Choroid plexus epithelial cell (primary cell): ENCODE measurements at regions not wholly inside any gene's neighbourhood (a gene's known extent, or its start where the extent isn't known, plus 50 kb on each side); places are given as distances from the start of the nearest gene placed in this dataset.

Experiments used
- DNase-seq: peaks from one replicate; pipeline ENCODE4 v3.0.0-alpha.2; 2010; ENCODE audit warnings: low read depth
- H3K4me3 ChIP-seq: 2 replicates; pipeline ENCODE4 v1.5.1; 2011; ENCODE audit warnings: low read depth, mild to moderate bottlenecking, control low read depth, low read length, moderate library complexity
- TF ChIP-seq, protein P1 (sequence below): conservative IDR thresholded peaks from 2 replicates; pipeline ENCODE4 v1.5.1; 2011; ENCODE audit warnings: low read depth, mild to moderate bottlenecking, control low read depth, inconsistent platforms, low read length, moderate library complexity

DNA sequence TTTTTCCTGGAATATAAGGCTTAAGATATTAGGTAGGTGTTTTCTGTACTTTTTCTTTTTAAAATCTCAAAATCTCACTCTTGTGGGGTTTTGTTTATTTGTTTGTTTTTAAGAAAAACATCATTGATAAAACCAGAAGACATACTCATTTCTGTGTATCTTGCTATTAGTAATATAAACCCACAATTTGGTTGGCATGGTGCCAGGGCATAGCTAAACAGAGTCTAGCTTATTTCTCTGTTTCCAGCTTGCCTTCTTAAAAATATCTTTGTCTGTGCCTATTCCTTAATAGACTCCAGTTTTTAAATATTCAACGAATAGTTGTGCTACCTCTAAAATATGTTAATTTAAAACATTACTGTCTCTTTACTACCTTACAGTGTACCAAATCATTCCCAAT lies 1121.9 kb upstream of the PCDH20 start:
- TF ChIP-seq, protein P1, sequence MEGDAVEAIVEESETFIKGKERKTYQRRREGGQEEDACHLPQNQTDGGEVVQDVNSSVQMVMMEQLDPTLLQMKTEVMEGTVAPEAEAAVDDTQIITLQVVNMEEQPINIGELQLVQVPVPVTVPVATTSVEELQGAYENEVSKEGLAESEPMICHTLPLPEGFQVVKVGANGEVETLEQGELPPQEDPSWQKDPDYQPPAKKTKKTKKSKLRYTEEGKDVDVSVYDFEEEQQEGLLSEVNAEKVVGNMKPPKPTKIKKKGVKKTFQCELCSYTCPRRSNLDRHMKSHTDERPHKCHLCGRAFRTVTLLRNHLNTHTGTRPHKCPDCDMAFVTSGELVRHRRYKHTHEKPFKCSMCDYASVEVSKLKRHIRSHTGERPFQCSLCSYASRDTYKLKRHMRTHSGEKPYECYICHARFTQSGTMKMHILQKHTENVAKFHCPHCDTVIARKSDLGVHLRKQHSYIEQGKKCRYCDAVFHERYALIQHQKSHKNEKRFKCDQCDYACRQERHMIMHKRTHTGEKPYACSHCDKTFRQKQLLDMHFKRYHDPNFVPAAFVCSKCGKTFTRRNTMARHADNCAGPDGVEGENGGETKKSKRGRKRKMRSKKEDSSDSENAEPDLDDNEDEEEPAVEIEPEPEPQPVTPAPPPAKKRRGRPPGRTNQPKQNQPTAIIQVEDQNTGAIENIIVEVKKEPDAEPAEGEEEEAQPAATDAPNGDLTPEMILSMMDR: no peak
- no peak overlapping the region for H3K4me3 ChIP-seq
- DNase-seq: peak; percentile 8

DNA sequence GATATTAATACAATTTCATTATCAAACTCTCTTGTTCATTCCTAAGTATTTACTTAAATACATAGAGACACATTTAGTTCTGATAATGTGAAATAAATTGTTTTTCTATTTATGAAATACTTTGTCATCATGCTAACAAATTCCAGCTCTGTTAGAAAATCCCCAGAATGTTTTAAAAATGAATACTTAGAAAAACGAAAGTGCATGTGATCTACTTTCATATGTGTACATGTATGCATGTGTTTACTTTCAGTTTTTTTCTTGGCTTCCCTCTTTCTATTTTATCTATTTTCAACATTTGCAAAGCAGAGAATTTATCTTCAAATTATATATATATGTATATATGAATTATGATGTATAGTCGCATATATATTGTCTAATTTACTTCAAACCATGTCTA lies 1110.0 kb upstream of the PCDH20 start:
- no peak for DNase-seq
- H3K4me3 ChIP-seq: no peak overlapping the region
- TF ChIP-seq, protein P1: no peak

DNA sequence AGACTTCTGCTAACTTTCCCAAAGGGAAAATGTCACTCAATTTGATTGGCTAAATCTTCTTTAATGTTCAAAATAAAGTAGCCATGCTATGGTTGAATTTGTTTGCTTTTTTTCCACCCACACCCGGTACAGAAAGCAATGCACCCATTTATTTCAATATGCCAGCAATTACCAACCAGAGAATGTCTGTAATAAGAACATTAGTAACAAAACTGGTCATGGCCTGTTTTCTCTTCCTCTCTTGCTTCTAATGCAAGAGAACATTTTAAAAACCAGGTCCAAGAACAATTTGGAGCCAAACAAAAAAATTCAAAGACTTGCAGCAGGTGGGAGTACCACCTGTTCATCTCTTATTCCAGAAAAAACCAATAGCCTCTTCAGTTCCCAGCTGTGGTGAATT lies 1108.8 kb upstream of the PCDH20 start:
- DNase-seq: no peak
- no peak overlapping the region for H3K4me3 ChIP-seq

DNA sequence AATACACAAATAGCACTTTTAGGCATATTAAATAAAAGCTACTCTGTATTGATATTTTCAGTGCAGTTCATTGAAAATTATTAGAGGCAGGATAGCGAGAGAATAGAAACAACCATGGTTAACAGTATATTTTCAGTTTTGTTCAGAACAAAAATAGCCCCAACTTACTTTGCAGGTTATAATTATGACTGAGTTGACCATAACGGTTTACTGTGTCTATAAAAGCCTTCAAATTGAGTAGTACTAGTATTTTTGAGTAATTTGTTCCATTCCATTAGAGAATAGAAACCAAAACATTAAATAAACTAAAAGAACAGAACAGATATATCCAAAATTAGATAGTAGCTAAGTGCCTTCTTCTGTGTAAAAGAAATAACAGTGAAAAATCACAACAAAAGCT lies 1108.4 kb upstream of the PCDH20 start:
- no peak for DNase-seq

More for the DNA sequence above, 1108.8 kb upstream of the PCDH20 start:
- TF ChIP-seq, protein P1: no peak

DNA sequence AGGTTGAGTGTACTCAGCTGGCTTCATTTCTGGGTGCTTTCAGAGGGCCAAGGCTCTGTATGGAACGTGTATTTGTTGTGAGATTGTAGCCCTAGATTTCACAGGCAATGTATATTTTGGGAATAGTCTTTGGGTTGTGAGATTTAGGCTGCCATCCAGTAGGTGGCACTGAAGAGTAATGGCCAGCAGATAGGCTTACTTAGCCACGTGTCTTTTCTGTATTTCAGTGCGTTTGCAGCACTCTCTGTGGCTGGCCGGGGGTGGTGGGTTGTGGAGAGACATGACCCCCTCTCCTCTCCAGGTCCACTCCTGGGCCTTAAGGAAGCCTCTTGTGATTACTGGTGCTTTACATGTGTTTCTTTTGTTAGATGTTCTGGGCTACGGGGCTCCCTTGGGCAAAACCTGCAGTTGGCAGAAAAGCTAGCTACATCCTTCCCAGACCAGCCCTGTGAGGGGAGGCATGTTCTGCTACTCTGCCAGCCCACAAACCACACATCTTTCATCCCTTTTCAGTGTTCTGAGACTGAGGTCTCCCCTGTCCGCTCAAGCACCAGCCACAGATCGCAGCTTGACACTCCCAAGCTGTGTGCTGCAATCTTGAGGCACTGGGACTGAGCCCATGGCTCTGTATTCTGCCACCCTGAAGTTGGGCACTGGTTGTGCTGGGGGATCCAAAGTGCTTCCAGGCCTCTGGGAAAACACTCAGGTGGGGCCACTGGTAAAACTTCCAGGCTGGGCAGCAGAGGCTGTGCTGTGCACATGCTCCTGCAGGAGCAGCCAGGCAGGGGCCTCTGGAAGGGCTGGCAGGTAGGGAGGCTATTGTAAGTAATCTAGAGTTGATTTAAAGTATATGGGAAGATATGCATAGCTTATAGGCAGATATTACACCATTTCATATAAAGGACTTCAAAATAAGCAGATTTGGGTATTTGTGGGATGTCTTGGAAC lies 1096.8 kb upstream of the PCDH20 start:
- H3K4me3 ChIP-seq: no peak overlapping the region
- peak; percentile 65 for DNase-seq
- TF ChIP-seq, protein P1: peak; percentile 82

More for the DNA sequence above, 1108.4 kb upstream of the PCDH20 start:
- H3K4me3 ChIP-seq: no peak overlapping the region
- TF ChIP-seq, protein P1: no peak

DNA sequence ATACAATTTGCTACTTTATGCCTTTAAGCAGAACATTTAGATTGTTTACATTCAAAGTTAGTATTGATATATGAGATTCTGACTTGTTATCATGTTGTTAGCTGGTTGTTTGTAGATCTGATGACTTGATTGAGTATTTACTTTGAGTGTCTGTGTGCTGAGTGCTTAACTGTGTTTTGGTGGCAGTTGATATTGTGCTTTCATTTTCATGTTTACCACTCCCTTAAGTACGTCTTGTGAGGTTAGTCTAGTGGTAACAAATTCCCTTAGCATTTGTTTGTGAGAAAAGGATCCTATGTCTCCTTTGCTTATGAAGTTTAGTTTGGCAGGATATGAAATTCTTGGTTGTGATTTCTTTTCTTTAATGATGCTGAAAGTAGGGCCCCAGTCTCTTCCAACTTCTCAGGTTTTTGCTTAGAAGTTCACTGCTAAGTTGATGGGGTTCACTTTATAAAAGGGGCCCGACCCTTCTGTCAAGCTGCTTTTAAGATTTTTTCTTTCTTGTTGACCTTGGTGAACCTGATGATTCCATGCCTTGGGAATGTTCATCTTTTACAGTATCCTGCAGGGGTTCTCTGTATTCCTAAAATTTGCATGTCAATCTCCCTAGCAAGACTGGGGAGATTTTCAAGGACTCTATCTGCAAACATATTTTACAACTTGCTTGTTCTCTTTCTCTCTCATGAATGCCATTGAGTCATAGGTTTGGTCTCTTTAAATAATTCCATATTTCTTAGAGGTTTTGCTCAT lies 1095.4 kb upstream of the PCDH20 start:
- TF ChIP-seq, protein P1: no peak
- H3K4me3 ChIP-seq: no peak overlapping the region
- DNase-seq: no peak
